Neural progenitor cell (in vitro differentiated cells): ENCODE measurements at regions not wholly inside any gene's neighbourhood (a gene's known extent, or its start where the extent isn't known, plus 50 kb on each side); places are given as distances from the start of the nearest gene placed in this dataset.

Experiments used
- DNase-seq: peaks from one replicate; pipeline ENCODE4 v3.0.0-alpha.2; 2016; ENCODE audit warnings: low spot score
- H2AFZ ChIP-seq: fragments of 200-600 bp; sonication (generic); replicated peaks from 2 replicates; pipeline ENCODE4 v1.6.1; 2016; ENCODE audit warnings: antibody characterized with exemption
- H3F3A ChIP-seq: fragments of 200-600 bp; sonication (generic); 2 replicates; pipeline ENCODE4 v1.6.1; 2016; ENCODE audit warnings: antibody characterized with exemption, low read depth
- H3K27ac ChIP-seq: fragments of 200-600 bp; sonication (generic); 2 replicates; pipeline ENCODE4 v1.5.1; 2016; ENCODE audit warnings: mild to moderate bottlenecking
- H3K27me3 ChIP-seq: fragments of 200-600 bp; sonication (generic); 2 replicates; pipeline ENCODE4 v1.6.1; 2016; ENCODE audit warnings: mild to moderate bottlenecking, moderate library complexity
- H3K36me3 ChIP-seq: fragments of 200-600 bp; sonication (generic); 2 replicates; pipeline ENCODE4 v1.5.1; 2016
- H3K4me1 ChIP-seq: fragments of 200-600 bp; sonication (generic); 2 replicates; pipeline ENCODE4 v1.6.1; 2016; ENCODE audit warnings: mixed run types
- H3K4me2 ChIP-seq: fragments of 200-600 bp; sonication (generic); 2 replicates; pipeline ENCODE4 v1.6.1; 2016
- H3K4me3 ChIP-seq: fragments of 200-600 bp; sonication (generic); 2 replicates; pipeline ENCODE4 v1.5.1; 2016
- H3K79me2 ChIP-seq: fragments of 200-600 bp; sonication (generic); 2 replicates; pipeline ENCODE4 v1.6.1; 2016; ENCODE audit warnings: low read depth
- H3K9ac ChIP-seq: fragments of 200-600 bp; sonication (generic); 2 replicates; pipeline ENCODE4 v1.6.1; 2016
- H3K9me3 ChIP-seq: fragments of 200-600 bp; sonication (generic); 2 replicates; pipeline ENCODE4 v1.5.1; 2016; ENCODE audit warnings: low read depth
- H4K20me1 ChIP-seq: fragments of 200-600 bp; sonication (generic); 2 replicates; pipeline ENCODE4 v1.6.1; 2016; ENCODE audit warnings: low read depth
- H3K27ac Mint-ChIP-seq: 3 replicates; pipeline ENCODE4 v1.8.0; 2021; ENCODE audit warnings: mixed read lengths
- H3K27me3 Mint-ChIP-seq: 2 replicates; pipeline ENCODE4 v1.8.0; 2022; ENCODE audit warnings: low read depth, mild to moderate bottlenecking, inconsistent platforms, moderate library complexity, mixed read lengths; ENCODE audit not compliant: insufficient read depth
- H3K36me3 Mint-ChIP-seq: 3 replicates; pipeline ENCODE4 v1.8.0; 2021; ENCODE audit warnings: mixed read lengths
- H3K4me1 Mint-ChIP-seq: 3 replicates; pipeline ENCODE4 v1.8.0; 2021; ENCODE audit warnings: mixed read lengths
- H3K4me3 Mint-ChIP-seq: 3 replicates; pipeline ENCODE4 v1.8.0; 2021; ENCODE audit warnings: mild to moderate bottlenecking, moderate library complexity, mixed read lengths
- H3K9me3 Mint-ChIP-seq: 3 replicates; pipeline ENCODE4 v1.8.0; 2020; ENCODE audit warnings: mixed read lengths
- EZH2 ChIP-seq: fragments of 200-600 bp; sonication (generic); IDR thresholded peaks from 2 replicates; pipeline ENCODE4 v1.6.1; 2017; ENCODE audit warnings: antibody characterized with exemption, mild to moderate bottlenecking, moderate library complexity
- EZH2phosphoT487 ChIP-seq: fragments of 200-600 bp; sonication (generic); IDR thresholded peaks from 2 replicates; pipeline ENCODE4 v1.6.1; 2017; ENCODE audit warnings: antibody characterized with exemption
- TF ChIP-seq, protein P1 (sequence below): fragments of 200-600 bp; sonication (generic); IDR thresholded peaks from 2 replicates; pipeline ENCODE4 v1.5.1; 2017; ENCODE audit warnings: antibody characterized with exemption, mild to moderate bottlenecking

DNA sequence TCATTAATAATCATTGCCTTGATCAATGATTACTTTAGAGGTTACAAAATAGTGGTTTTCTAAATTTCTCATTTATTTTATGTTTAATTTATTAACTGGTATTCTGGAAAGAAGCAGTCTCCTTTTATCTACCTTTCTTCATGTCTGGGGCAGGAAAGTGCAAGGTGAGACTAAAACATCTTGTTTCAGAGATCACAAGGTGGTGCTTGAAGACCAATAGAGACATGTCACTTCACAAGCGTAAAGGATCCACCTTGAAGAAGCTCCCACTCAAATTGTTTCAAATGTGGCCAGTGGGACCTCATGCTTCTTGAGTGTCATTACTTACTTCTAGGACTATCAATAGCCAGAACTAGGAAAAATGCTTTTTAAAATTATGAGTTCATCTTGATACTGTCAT is 1568.7 kb downstream of the RPA4 start:
- Mint-ChIP-seq H3K27ac (no peak overlapping the region), H3K9me3 (no peaks in the 10 kb centered on the region), H3K4me1 (no peaks in the 10 kb centered on the region), H3K27me3 (no peaks in the 10 kb centered on the region), H3K36me3 (no peaks in the 10 kb centered on the region), H3K4me3 (no peak overlapping the region)
- no peak overlapping the region for H3K4me2 ChIP-seq
- H3K27me3 ChIP-seq, result no peaks in the 10 kb centered on the region
- no peaks in the 10 kb centered on the region for H3F3A ChIP-seq
- no peak for TF ChIP-seq EZH2phosphoT487
- no peak for TF ChIP-seq EZH2
- TF ChIP-seq, protein P1, sequence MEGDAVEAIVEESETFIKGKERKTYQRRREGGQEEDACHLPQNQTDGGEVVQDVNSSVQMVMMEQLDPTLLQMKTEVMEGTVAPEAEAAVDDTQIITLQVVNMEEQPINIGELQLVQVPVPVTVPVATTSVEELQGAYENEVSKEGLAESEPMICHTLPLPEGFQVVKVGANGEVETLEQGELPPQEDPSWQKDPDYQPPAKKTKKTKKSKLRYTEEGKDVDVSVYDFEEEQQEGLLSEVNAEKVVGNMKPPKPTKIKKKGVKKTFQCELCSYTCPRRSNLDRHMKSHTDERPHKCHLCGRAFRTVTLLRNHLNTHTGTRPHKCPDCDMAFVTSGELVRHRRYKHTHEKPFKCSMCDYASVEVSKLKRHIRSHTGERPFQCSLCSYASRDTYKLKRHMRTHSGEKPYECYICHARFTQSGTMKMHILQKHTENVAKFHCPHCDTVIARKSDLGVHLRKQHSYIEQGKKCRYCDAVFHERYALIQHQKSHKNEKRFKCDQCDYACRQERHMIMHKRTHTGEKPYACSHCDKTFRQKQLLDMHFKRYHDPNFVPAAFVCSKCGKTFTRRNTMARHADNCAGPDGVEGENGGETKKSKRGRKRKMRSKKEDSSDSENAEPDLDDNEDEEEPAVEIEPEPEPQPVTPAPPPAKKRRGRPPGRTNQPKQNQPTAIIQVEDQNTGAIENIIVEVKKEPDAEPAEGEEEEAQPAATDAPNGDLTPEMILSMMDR, result no peak
- H3K4me1 ChIP-seq, result no peaks in the 10 kb centered on the region
- no peaks in the 10 kb centered on the region for H3K79me2 ChIP-seq
- H3K4me3 ChIP-seq, result no peak overlapping the region
- H3K36me3 ChIP-seq, result no peaks in the 10 kb centered on the region
- H3K9me3 ChIP-seq, result no peaks in the 10 kb centered on the region
- no peaks in the 10 kb centered on the region for H4K20me1 ChIP-seq
- no peak overlapping the region for H3K9ac ChIP-seq
- no peak for DNase-seq
- H3K27ac ChIP-seq, result no peak overlapping the region
- H2AFZ ChIP-seq, result no peak overlapping the region

DNA sequence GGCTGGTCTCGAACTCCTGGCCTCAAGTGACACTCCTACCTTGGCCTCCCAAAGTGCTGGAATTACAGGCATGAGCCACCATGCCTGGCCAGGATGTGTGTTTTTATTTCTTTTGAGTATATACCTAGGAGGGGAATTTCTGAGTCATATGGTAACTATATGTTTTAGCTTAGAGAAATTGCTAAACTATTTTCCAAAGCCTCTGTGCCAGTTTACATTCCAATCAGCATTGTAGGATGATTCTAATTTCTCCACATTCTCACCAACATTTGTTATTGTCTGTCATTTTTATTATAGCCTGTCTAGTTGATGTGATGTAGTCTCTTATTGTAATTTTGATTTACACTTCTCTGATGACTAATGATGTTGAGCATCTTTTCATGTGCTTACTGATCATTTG is 1576.0 kb downstream of the RPA4 start:
- H4K20me1 ChIP-seq, result no peaks in the 10 kb centered on the region
- H3K27ac ChIP-seq, result no peak overlapping the region
- H2AFZ ChIP-seq, result no peak overlapping the region
- no peaks in the 10 kb centered on the region for H3K79me2 ChIP-seq
- H3K4me2 ChIP-seq, result no peak overlapping the region
- H3K27me3 Mint-ChIP-seq, result no peaks in the 10 kb centered on the region
- DNase-seq, result no peak
- no peaks in the 10 kb centered on the region for H3K27me3 ChIP-seq
- H3K9ac ChIP-seq, result no peak overlapping the region
- H3F3A ChIP-seq, result no peaks in the 10 kb centered on the region
- H3K36me3 Mint-ChIP-seq, result no peaks in the 10 kb centered on the region
- H3K27ac Mint-ChIP-seq, result no peak overlapping the region
- H3K9me3 Mint-ChIP-seq, result no peaks in the 10 kb centered on the region
- no peaks in the 10 kb centered on the region for H3K9me3 ChIP-seq
- no peaks in the 10 kb centered on the region for H3K4me1 ChIP-seq
- no peaks in the 10 kb centered on the region for H3K4me1 Mint-ChIP-seq
- TF ChIP-seq, protein P1, result no peak
- TF ChIP-seq EZH2phosphoT487 (no peak), EZH2 (no peak)
- no peak overlapping the region for H3K4me3 ChIP-seq
- H3K36me3 ChIP-seq, result no peaks in the 10 kb centered on the region
- H3K4me3 Mint-ChIP-seq, result no peak overlapping the region

DNA sequence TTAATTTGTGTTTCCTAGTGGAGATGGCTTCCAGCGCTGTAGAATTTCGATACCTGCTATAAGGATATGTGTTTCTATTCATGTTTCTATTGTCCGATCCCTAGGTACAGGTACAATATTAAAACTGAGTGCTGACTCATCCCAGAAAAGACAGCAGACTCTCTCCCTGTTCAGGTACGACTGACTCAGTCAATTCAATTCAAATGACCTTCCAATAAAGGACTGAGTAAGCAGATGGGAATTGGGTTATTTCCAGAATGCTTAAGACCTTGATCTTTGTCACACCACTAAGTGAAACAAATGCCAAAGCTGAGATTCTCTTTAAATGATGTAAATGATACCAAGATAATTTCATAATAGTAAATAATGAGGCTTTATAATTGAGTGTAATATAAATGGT is 1596.9 kb downstream of the RPA4 start:
- Histone ChIP-seq H3F3A (no peaks in the 10 kb centered on the region), H3K9me3 (no peaks in the 10 kb centered on the region), H3K79me2 (no peaks in the 10 kb centered on the region), H3K4me3 (no peak overlapping the region), H3K36me3 (peaks cover under 1% of the 10 kb centered on the region), H3K27me3 (no peaks in the 10 kb centered on the region), H3K4me1 (no peaks in the 10 kb centered on the region), H4K20me1 (no peaks in the 10 kb centered on the region), H3K27ac (no peak overlapping the region), H2AFZ (no peak overlapping the region), H3K4me2 (no peak overlapping the region), H3K9ac (no peak overlapping the region)
- no peaks in the 10 kb centered on the region for H3K27me3 Mint-ChIP-seq
- no peak overlapping the region for H3K4me3 Mint-ChIP-seq
- no peak overlapping the region for H3K27ac Mint-ChIP-seq
- no peaks in the 10 kb centered on the region for H3K36me3 Mint-ChIP-seq
- no peak for TF ChIP-seq EZH2
- TF ChIP-seq, protein P1, result no peak
- no peak for TF ChIP-seq EZH2phosphoT487
- no peaks in the 10 kb centered on the region for H3K4me1 Mint-ChIP-seq
- no peaks in the 10 kb centered on the region for H3K9me3 Mint-ChIP-seq
- no peak for DNase-seq

DNA sequence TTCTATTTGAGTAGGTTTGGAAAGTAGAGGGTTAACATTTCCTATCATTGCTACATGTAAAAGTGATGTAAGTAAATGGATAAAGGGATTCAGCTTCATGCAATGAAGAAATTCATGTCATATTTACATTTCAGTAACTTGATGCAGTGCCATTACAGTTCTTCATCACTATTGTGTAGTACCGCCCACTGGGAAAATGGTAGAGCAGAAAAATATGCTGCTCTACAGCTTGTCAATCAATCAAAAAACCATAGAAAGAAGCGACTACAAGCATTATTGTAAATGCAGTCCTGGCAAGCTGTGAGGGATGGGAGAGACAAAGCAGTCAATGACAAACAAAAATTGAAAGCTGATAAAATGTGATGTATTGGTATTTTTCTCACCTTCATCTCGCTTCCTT is 1597.9 kb downstream of the RPA4 start:
- no peaks in the 10 kb centered on the region for H3K9me3 Mint-ChIP-seq
- H3K4me2 ChIP-seq, result no peak overlapping the region

More for the DNA sequence above, 1597.9 kb downstream of the RPA4 start:
- H3F3A ChIP-seq, result no peaks in the 10 kb centered on the region
- no peaks in the 10 kb centered on the region for H3K79me2 ChIP-seq
- H3K36me3 Mint-ChIP-seq, result no peaks in the 10 kb centered on the region
- TF ChIP-seq EZH2 (no peak), EZH2phosphoT487 (no peak)
- TF ChIP-seq, protein P1, result no peak
- no peak overlapping the region for H3K27ac ChIP-seq
- no peaks in the 10 kb centered on the region for H3K4me1 Mint-ChIP-seq
- H2AFZ ChIP-seq, result no peak overlapping the region
- H3K9me3 ChIP-seq, result no peaks in the 10 kb centered on the region
- H3K4me1 ChIP-seq, result no peaks in the 10 kb centered on the region
- H3K27me3 Mint-ChIP-seq, result no peaks in the 10 kb centered on the region
- H3K27me3 ChIP-seq, result no peaks in the 10 kb centered on the region
- no peak overlapping the region for H3K4me3 ChIP-seq
- no peak overlapping the region for H3K9ac ChIP-seq
- no peak overlapping the region for H3K4me3 Mint-ChIP-seq
- DNase-seq, result no peak
- H3K36me3 ChIP-seq, result no peaks in the 10 kb centered on the region
- no peak overlapping the region for H3K27ac Mint-ChIP-seq
- H4K20me1 ChIP-seq, result no peaks in the 10 kb centered on the region
